AG20443 (cell line): ENCODE measurements at regions not wholly inside any gene's neighbourhood (a gene's known extent, or its start where the extent isn't known, plus 50 kb on each side); places are given as distances from the start of the nearest gene placed in this dataset.
A peak's percentile ranks its signal among the peaks of the same experiment; 100 is the strongest.

Experiments
- DNase-seq: peaks from one replicate; pipeline ENCODE4 v3.0.0; 2012; ENCODE audit warnings: low spot score, mixed read lengths

GRCh38 chr1:219399446-219399845, 213.5 kb downstream of the ZC3H11B start:
- no peak for DNase-seq

- DNase-seq, result no peak
Observed at GRCh38 chr1:219398815-219399396, 214.0 kb downstream of the ZC3H11B start.

- no peak for DNase-seq
Observed at GRCh38 chr1:219397511-219397910, 215.4 kb downstream of the ZC3H11B start.

- DNase-seq, result no peak
Observed at GRCh38 chr1:219391297-219391696, 217.6 kb downstream of the LYPLAL1 start.

GRCh38 chr1:219387211-219387610, 213.5 kb downstream of the LYPLAL1 start:
- no peak for DNase-seq

GRCh38 chr1:219385787-219386427, 212.2 kb downstream of the LYPLAL1 start:
- DNase-seq, result peak; percentile 62

GRCh38 chr1:219383281-219383680, 209.6 kb downstream of the LYPLAL1 start:
- no peak for DNase-seq

- no peak for DNase-seq
Observed at GRCh38 chr1:219381396-219381795, 207.7 kb downstream of the LYPLAL1 start.

- no peak for DNase-seq
Observed at GRCh38 chr1:219380463-219380862, 206.8 kb downstream of the LYPLAL1 start.

GRCh38 chr1:219379691-219380090, 206.0 kb downstream of the LYPLAL1 start:
- DNase-seq, result no peak

GRCh38 chr1:219374636-219375035, 201.0 kb downstream of the LYPLAL1 start:
- no peak for DNase-seq

- DNase-seq, result no peak
Observed at GRCh38 chr1:219374046-219374566, 200.4 kb downstream of the LYPLAL1 start.

- no peak for DNase-seq
Observed at GRCh38 chr1:219373616-219373935, 199.9 kb downstream of the LYPLAL1 start.

- no peak for DNase-seq
Observed at GRCh38 chr1:219372916-219373615, 199.4 kb downstream of the LYPLAL1 start.

- no peak for DNase-seq
Observed at GRCh38 chr1:219371471-219371870, 197.8 kb downstream of the LYPLAL1 start.

GRCh38 chr1:219367496-219367895, 193.8 kb downstream of the LYPLAL1 start:
- no peak for DNase-seq

GRCh38 chr1:219365451-219365850, 191.8 kb downstream of the LYPLAL1 start:
- no peak for DNase-seq

GRCh38 chr1:219362702-219363101, 189.0 kb downstream of the LYPLAL1 start:
- DNase-seq, result no peak

GRCh38 chr1:219359126-219359525, 185.4 kb downstream of the LYPLAL1 start:
- DNase-seq, result no peak

- DNase-seq, result no peak
Observed at GRCh38 chr1:219358080-219358479, 184.4 kb downstream of the LYPLAL1 start.

GRCh38 chr1:219354962-219355361, 181.3 kb downstream of the LYPLAL1 start:
- no peak for DNase-seq

GRCh38 chr1:219352961-219353651, 179.4 kb downstream of the LYPLAL1 start:
- no peak for DNase-seq
